ENCODE measurements at regions not wholly inside any gene's neighbourhood (a gene's known extent, or its start where the extent isn't known, plus 50 kb on each side); places are given as distances from the start of the nearest gene placed in this dataset.

GRCh38 chr13:94933230-94933751, 220.9 kb upstream of the SOX21 start:
- CTCF ChIA-PET, result no interaction called here
- DNase-seq (no peak), ATAC-seq (no peak)
- intact Hi-C loops (cut with micrococcal nuclease), result no loop called here
- POLR2A ChIA-PET, result no interaction called here
- Mint-ChIP-seq H3K27ac (no peak overlapping the region), H3K9me3 (peaks cover 7% of the 10 kb centered on the region), H3K4me3 (no peak overlapping the region), H3K36me3 (ENCODE audit: low read depth) (no peaks in the 10 kb centered on the region), H3K27me3 (peaks cover 9% of the 10 kb centered on the region), H3K4me1 (ENCODE audit: low read depth) (no peaks in the 10 kb centered on the region)
- no peak for TF ChIP-seq CTCF (IDR thresholded peaks at IDR 0.05)

GRCh38 chr13:94928127-94928775, 215.9 kb upstream of the SOX21 start:
- ChIA-PET CTCF (no interaction called here), POLR2A (no interaction called here)
- Mint-ChIP-seq H3K36me3 (ENCODE audit: low read depth) (no peaks in the 10 kb centered on the region), H3K4me1 (ENCODE audit: low read depth) (no peaks in the 10 kb centered on the region), H3K4me3 (no peak overlapping the region), H3K27me3 (peaks cover 4% of the 10 kb centered on the region), H3K27ac (no peak overlapping the region), H3K9me3 (peaks cover under 1% of the 10 kb centered on the region)
- TF ChIP-seq CTCF (IDR thresholded peaks at IDR 0.05), result no peak
- intact Hi-C loops (cut with micrococcal nuclease), result no loop called here
- ATAC-seq (no peak), DNase-seq (no peak)

- no peak for TF ChIP-seq CTCF (IDR thresholded peaks at IDR 0.05)
- intact Hi-C loops (cut with micrococcal nuclease), result no loop called here
- POLR2A ChIA-PET, result no interaction called here
- no peaks in the 10 kb centered on the region for H3K4me1 Mint-ChIP-seq (ENCODE audit: low read depth)
- DNase-seq, result no peak
- H3K9me3 Mint-ChIP-seq, result no peaks in the 10 kb centered on the region
- H3K27ac Mint-ChIP-seq, result no peak overlapping the region
- no peak for ATAC-seq
- CTCF ChIA-PET, result no interaction called here
- H3K27me3 Mint-ChIP-seq, result peaks cover 3% of the 10 kb centered on the region
- no peaks in the 10 kb centered on the region for H3K36me3 Mint-ChIP-seq (ENCODE audit: low read depth)
- H3K4me3 Mint-ChIP-seq, result no peak overlapping the region
Measured at GRCh38 chr13:94925263-94925662, 212.9 kb upstream of the SOX21 start.

- ChIA-PET POLR2A (no interaction called here), CTCF (no interaction called here)
- Mint-ChIP-seq H3K9me3 (no peaks in the 10 kb centered on the region), H3K4me1 (ENCODE audit: low read depth) (no peaks in the 10 kb centered on the region), H3K36me3 (ENCODE audit: low read depth) (no peaks in the 10 kb centered on the region), H3K27me3 (peaks cover 7% of the 10 kb centered on the region), H3K4me3 (no peak overlapping the region), H3K27ac (no peak overlapping the region)
- no peak for TF ChIP-seq CTCF (IDR thresholded peaks at IDR 0.05)
- ATAC-seq (no peak), DNase-seq (no peak)
- intact Hi-C loops (cut with micrococcal nuclease), result no loop called here
Measured at GRCh38 chr13:94921181-94921580, 208.8 kb upstream of the SOX21 start.

GRCh38 chr13:94920578-94920977, 208.2 kb upstream of the SOX21 start:
- DNase-seq (no peak), ATAC-seq (no peak)
- Mint-ChIP-seq H3K27ac (no peak overlapping the region), H3K4me1 (ENCODE audit: low read depth) (no peaks in the 10 kb centered on the region), H3K4me3 (no peak overlapping the region), H3K27me3 (peaks cover 7% of the 10 kb centered on the region), H3K36me3 (ENCODE audit: low read depth) (no peaks in the 10 kb centered on the region), H3K9me3 (no peaks in the 10 kb centered on the region)
- ChIA-PET CTCF (no interaction called here), POLR2A (no interaction called here)
- intact Hi-C loops (cut with micrococcal nuclease), result no loop called here
- TF ChIP-seq CTCF (IDR thresholded peaks at IDR 0.05), result no peak

Measured in activated CD8-positive, alpha-beta T cell treated with anti-CD3 and anti-CD28 coated beads for 36 hours (primary cell).